HuH-7 (cell line): ENCODE measurements at regions not wholly inside any gene's neighbourhood (a gene's known extent, or its start where the extent isn't known, plus 50 kb on each side); places are given as distances from the start of the nearest gene placed in this dataset.

Source experiments
- DNase-seq: peaks from one replicate; pipeline ENCODE4 v3.0.0; 2011; ENCODE audit warnings: low spot score

- peak; percentile 12 for DNase-seq
Observed at GRCh38 chr18:69330385-69331005, 70.2 kb upstream of the DOK6 start.

GRCh38 chr18:69349912-69350597, 50.6 kb upstream of the DOK6 start:
- DNase-seq = no peak
